ENCODE measurements at regions not wholly inside any gene's neighbourhood (a gene's known extent, or its start where the extent isn't known, plus 50 kb on each side); places are given as distances from the start of the nearest gene placed in this dataset.

DNA sequence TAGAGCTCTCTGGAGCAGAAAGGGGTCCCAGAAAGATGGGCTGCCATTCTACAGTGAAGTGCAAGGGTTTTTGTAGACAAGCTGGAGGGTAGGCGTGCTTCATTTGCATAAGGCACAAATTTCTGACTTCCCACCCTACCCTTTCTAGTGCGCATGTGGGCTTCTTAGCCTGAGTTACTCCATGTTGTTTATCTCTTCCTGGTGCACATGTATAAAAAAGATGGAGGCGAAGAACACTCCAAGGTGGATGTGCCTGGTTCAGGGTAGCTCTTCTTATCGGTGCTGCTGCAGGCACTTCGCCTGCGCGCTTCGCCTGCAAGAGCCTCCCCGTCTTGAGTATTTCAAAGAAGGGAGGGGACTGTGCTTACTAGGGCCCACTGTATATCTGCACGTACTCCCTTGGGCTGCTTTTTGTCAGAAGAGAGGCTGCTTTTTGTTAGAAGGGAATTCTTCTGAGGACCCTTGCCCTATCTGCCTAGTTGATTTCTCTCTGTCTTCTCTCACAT is 1047.3 kb upstream of the CNTN5 start:
- TF ChIP-seq, protein P1, sequence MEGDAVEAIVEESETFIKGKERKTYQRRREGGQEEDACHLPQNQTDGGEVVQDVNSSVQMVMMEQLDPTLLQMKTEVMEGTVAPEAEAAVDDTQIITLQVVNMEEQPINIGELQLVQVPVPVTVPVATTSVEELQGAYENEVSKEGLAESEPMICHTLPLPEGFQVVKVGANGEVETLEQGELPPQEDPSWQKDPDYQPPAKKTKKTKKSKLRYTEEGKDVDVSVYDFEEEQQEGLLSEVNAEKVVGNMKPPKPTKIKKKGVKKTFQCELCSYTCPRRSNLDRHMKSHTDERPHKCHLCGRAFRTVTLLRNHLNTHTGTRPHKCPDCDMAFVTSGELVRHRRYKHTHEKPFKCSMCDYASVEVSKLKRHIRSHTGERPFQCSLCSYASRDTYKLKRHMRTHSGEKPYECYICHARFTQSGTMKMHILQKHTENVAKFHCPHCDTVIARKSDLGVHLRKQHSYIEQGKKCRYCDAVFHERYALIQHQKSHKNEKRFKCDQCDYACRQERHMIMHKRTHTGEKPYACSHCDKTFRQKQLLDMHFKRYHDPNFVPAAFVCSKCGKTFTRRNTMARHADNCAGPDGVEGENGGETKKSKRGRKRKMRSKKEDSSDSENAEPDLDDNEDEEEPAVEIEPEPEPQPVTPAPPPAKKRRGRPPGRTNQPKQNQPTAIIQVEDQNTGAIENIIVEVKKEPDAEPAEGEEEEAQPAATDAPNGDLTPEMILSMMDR (IDR thresholded peaks at IDR 0.05; ENCODE audit: low read depth, low read length) = no peak
- TF ChIP-seq EZH2phosphoT487 (IDR thresholded peaks at IDR 0.05; ENCODE audit: low read depth) = no peak

Data from OCI-LY3 (cell line).